B cell (primary cell): ENCODE measurements at regions not wholly inside any gene's neighbourhood (a gene's known extent, or its start where the extent isn't known, plus 50 kb on each side); places are given as distances from the start of the nearest gene placed in this dataset.

Source experiments
- CTCF ChIP-seq: fragments of 200-600 bp; IDR thresholded peaks from one replicate; pipeline ENCODE4 v1.8.0; 2022; ENCODE audit warnings: antibody characterized with exemption, mild to moderate bottlenecking
- EZH2 ChIP-seq: IDR thresholded peaks from 2 replicates; pipeline ENCODE4 v1.6.1; 2012; ENCODE audit warnings: borderline replicate concordance, low read depth, mild to moderate bottlenecking, moderate library complexity, low read length; ENCODE audit not compliant: insufficient read depth, poor library complexity, severe bottlenecking

- TF ChIP-seq CTCF (no peak), EZH2 (no peak)
These were observed 392.6 kb upstream of the ATP5MC3 start for GRCh38 chr2:175574069-175574468.
